HCT116 (cell line): ENCODE measurements at regions not wholly inside any gene's neighbourhood (a gene's known extent, or its start where the extent isn't known, plus 50 kb on each side); places are given as distances from the start of the nearest gene placed in this dataset.

ENCODE experiments used
- CTCF ChIP-seq, 3 experiments: fragments of 200-600 bp in 1 of 3; sonication (generic) in 1 of 3; IDR thresholded peaks in 2 of 3; conservative IDR thresholded peaks in 1 of 3; 2 replicates each; pipeline ENCODE4 v1.5.1; 2012 to 2017; ENCODE audit warnings: low read depth in 2 of 3, low read length in 2 of 3, antibody characterized with exemption in 1 of 3, borderline replicate concordance in 1 of 3, control low read depth in 1 of 3, mild to moderate bottlenecking in 1 of 3, mixed read lengths in 1 of 3, mixed run types in 1 of 3, moderate library complexity in 1 of 3; ENCODE audit not compliant: insufficient read depth in 1 of 3
- MAX ChIP-seq: IDR thresholded peaks from 2 replicates; pipeline ENCODE4 v1.6.1; 2012
- POLR2AphosphoS5 ChIP-seq: IDR thresholded peaks from 2 replicates; pipeline ENCODE4 v1.6.1; 2011; ENCODE audit warnings: mild to moderate bottlenecking, low read depth, low read length, moderate library complexity
- ZBTB33 ChIP-seq: IDR thresholded peaks from 2 replicates; pipeline ENCODE4 v1.6.1; 2011; ENCODE audit warnings: mild to moderate bottlenecking, low read length, moderate library complexity; ENCODE audit not compliant: insufficient replicate concordance; ENCODE audit errors: extremely low read depth

- TF ChIP-seq POLR2AphosphoS5 (no peak), ZBTB33 (no peak), MAX (no peak), CTCF (IDR thresholded peaks at IDR 0.05 in 2 of 3, conservative IDR thresholded peaks at IDR 0.05 in 1 of 3; ENCODE audit: borderline replicate concordance in 1 of 3, insufficient read depth in 1 of 3, low read depth in 2 of 3, low read length in 2 of 3) (no peak)
Observed at GRCh38 chr2:176851889-176852483, 360.6 kb upstream of the HNRNPA3 start.
